Ureter (tissue), 1 donor: ENCODE measurements at regions not wholly inside any gene's neighbourhood (a gene's known extent, or its start where the extent isn't known, plus 50 kb on each side); places are given as distances from the start of the nearest gene placed in this dataset.
"Not testable (repeated sequence)": the region's sequence is repeated elsewhere in the genome, so short reads cannot be mapped to it uniquely, and the experiment has no call there.

Source experiments
- DNase-seq: peaks from one replicate; pipeline ENCODE4 v3.0.0-alpha.2; 2020; ENCODE audit warnings: low spot score
- donor health status: DM: yes; HTN: yes; CAD: no.

- no peak for DNase-seq
Measured at GRCh38 chr4:64969081-64969480, 559.8 kb upstream of the TECRL start.

GRCh38 chr4:64967286-64967685 lies 558.0 kb upstream of the TECRL start:
- no peak for DNase-seq

DNA sequence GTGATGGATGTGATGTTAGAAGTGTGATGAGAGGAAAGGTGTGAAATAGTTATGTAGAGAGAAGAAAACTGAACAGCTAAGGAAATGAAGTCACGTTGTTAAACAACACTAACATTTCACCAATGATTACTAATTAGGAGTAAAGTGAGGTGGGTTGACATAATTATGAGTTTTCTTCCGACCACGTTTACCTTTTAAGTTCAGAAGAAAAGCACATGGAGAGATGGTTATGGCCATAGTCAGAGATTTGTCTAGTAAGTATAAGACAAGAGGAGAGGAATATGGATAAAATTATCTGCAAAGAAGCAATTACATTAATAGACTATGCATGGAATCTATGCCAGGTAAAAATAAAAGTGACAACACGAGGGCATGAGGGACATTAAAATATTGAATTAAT lies 551.3 kb upstream of the TECRL start:
- no peak for DNase-seq

DNA sequence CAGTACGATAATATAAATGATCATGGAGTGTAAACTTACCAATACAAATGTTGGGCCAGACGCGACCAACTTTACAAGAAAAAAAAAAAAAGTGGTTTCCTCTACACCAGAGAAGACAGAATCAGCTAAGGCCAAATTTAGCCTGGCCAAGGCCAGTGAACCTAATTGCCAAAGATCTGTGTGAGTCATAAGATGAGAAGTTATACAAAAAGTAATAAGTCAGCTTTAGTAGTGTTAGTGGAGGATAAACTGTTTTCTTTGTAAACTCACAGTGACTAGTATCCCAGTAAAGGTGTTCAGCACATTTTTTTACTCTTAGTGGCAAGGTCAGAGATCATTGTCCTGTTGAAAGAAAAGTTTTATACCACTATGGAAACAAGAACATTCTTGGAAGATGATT lies 531.4 kb upstream of the TECRL start:
- DNase-seq: no peak

GRCh38 chr4:64935469-64936001 lies 526.3 kb upstream of the TECRL start:
- no peak for DNase-seq

GRCh38 chr4:64911846-64912245 lies 502.6 kb upstream of the TECRL start:
- no peak for DNase-seq

DNA sequence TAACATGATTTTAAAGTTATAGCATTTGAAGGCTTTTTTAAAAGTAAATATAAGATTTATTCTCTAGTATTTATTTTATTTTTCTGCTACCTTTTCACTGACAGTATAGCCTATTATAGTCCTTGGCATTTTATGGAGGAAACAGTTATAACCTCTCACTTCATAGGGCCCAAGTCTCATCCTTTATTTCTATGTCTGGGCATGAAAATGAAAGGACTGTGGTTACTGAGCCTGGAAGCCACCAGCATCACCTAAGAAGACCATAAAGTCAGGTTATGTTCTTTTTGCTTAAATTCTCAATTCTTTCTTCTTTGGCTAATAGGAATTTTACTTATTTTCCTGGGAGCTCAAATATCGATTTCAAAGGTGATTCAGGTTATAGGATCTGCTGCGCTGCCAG lies 494.7 kb upstream of the TECRL start:
- DNase-seq: no peak

- DNase-seq: no peak
Measured at GRCh38 chr4:64899563-64899962, 490.3 kb upstream of the TECRL start.

- not testable (repeated sequence) for DNase-seq
Measured at GRCh38 chr4:64899030-64899429, 489.8 kb upstream of the TECRL start.

GRCh38 chr4:64897683-64898082 lies 488.4 kb upstream of the TECRL start:
- no peak for DNase-seq

GRCh38 chr4:64895031-64895430 lies 485.8 kb upstream of the TECRL start:
- DNase-seq: no peak

DNA sequence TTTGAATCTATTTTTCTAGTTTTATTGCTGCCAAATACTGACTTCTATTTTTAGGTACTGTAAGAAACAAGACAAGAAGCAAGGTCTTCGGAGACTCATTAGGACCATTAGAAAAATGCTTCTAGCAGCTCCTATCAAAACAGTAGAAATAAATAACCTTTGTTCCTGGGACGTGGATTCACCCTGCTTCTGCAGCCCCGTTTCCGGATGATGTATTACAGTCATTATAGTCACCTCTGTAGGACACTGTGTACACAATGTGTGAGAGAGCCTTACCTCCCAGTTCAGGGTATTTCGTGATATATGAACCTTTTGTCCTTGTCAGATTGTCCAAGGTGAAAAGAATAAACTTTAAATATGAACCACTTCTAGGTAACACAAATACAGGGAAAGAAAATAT lies 484.0 kb upstream of the TECRL start:
- no peak for DNase-seq

GRCh38 chr4:64889906-64890610 lies 480.8 kb upstream of the TECRL start:
- DNase-seq: no peak

- DNase-seq: no peak
Measured at GRCh38 chr4:64883087-64883807, 474.0 kb upstream of the TECRL start.

GRCh38 chr4:64882311-64883086 lies 473.2 kb upstream of the TECRL start:
- DNase-seq: no peak

- no peak for DNase-seq
Measured at GRCh38 chr4:64880557-64880956, 471.3 kb upstream of the TECRL start.

- DNase-seq: no peak
Measured at GRCh38 chr4:64876021-64876420, 466.8 kb upstream of the TECRL start.

- no peak for DNase-seq
Measured at GRCh38 chr4:64870558-64870957, 461.3 kb upstream of the TECRL start.

DNA sequence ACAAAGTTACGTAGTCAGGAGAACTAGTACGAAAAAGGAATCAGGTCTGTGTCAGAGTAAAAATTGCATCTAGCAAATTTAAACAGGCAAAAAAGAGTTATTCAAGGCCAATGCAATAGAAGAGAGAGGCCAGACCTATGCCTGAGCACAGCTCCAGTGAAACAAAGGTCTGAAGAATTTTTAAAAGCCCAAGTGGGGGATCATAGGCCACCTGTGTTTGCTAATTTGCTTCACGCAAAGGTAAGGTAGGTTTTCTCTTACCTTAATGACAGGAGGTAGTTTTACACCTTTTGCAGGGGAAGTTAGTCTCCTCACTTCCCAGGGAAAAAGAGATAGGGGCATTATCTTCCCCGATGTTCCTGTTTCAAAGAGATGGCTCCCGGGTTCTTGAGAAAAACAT lies 448.6 kb upstream of the TECRL start:
- DNase-seq: no peak

- no peak for DNase-seq
Measured at GRCh38 chr4:64857198-64857597, 447.9 kb upstream of the TECRL start.

- DNase-seq: no peak
Measured at GRCh38 chr4:64846417-64846816, 437.2 kb upstream of the TECRL start.

- DNase-seq: no peak
Measured at GRCh38 chr4:64829749-64830148, 420.5 kb upstream of the TECRL start.

DNA sequence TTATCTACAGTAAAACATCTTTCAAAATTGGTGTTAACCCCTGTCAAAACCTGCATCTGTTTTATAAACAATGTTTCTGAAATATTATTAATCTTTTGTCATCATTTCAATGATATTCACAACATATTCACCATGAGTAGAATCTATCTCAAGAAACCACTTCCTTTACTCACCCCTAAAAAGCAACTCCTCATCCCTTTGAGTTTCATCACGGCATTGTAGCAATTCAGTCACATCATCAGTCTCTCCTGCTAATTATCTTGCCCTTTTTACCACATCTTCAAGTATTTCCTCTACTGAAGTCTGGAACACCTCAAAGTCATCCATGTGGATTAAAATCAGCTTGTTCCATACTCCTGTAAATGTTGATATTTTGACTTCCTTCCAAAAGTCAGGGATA lies 415.3 kb upstream of the TECRL start:
- DNase-seq: no peak
